KMS-11 (cell line): ENCODE measurements at regions not wholly inside any gene's neighbourhood (a gene's known extent, or its start where the extent isn't known, plus 50 kb on each side); places are given as distances from the start of the nearest gene placed in this dataset.

Source experiments
- H2AFZ ChIP-seq: fragments of 200-600 bp; sonication (generic); 2 replicates; pipeline ENCODE4 v1.6.1; 2016; ENCODE audit warnings: antibody characterized with exemption, mixed run types, low read depth
- H3K27ac ChIP-seq: fragments of 200-600 bp; sonication (generic); 2 replicates; pipeline ENCODE4 v1.6.1; 2016; ENCODE audit warnings: mild to moderate bottlenecking, mixed run types
- H3K27me3 ChIP-seq: fragments of 200-600 bp; sonication (generic); 2 replicates; pipeline ENCODE4 v1.6.1; 2017; ENCODE audit warnings: mild to moderate bottlenecking, low read depth, mixed run types, moderate library complexity; ENCODE audit not compliant: insufficient read depth
- H3K36me3 ChIP-seq: fragments of 200-600 bp; sonication (generic); 2 replicates; pipeline ENCODE4 v1.6.1; 2017; ENCODE audit warnings: mild to moderate bottlenecking, mixed run types; ENCODE audit not compliant: insufficient read depth
- H3K4me1 ChIP-seq: fragments of 200-600 bp; sonication (generic); 2 replicates; pipeline ENCODE4 v1.6.1; 2016; ENCODE audit warnings: mild to moderate bottlenecking, low read depth, mixed run types; ENCODE audit not compliant: poor library complexity, severe bottlenecking
- H3K4me2 ChIP-seq: fragments of 200-600 bp; sonication (generic); 2 replicates; pipeline ENCODE4 v1.7.0; 2016; ENCODE audit warnings: mild to moderate bottlenecking, mixed run types
- H3K4me3 ChIP-seq: fragments of 200-600 bp; sonication (generic); IDR thresholded peaks from 2 replicates; pipeline ENCODE4 v1.6.1; 2017; ENCODE audit warnings: low read depth, low read length, mixed read lengths; ENCODE audit not compliant: insufficient read depth
- H3K79me2 ChIP-seq: fragments of 200-600 bp; sonication (generic); 2 replicates; pipeline ENCODE4 v1.6.1; 2016; ENCODE audit warnings: low read depth, mixed run types; ENCODE audit not compliant: insufficient read depth
- H3K9ac ChIP-seq: fragments of 200-600 bp; sonication (generic); 2 replicates; pipeline ENCODE4 v1.6.1; 2016; ENCODE audit warnings: mild to moderate bottlenecking, mixed run types
- H4K20me1 ChIP-seq: fragments of 200-600 bp; sonication (generic); 2 replicates; pipeline ENCODE4 v1.6.1; 2016; ENCODE audit warnings: mild to moderate bottlenecking, mixed run types; ENCODE audit not compliant: insufficient read depth
- CTCF ChIP-seq: fragments of 200-600 bp; sonication (generic); conservative IDR thresholded peaks from 2 replicates; pipeline ENCODE4 v1.6.1; 2017; ENCODE audit warnings: low read depth, mild to moderate bottlenecking, antibody characterized with exemption, low read length, moderate library complexity, mixed read lengths

GRCh38 chr20:57876163-57876562, 166.3 kb upstream of the PMEPA1 start:
- no peak overlapping the region for H3K27ac ChIP-seq
- no peaks in the 10 kb centered on the region for H4K20me1 ChIP-seq
- no peaks in the 10 kb centered on the region for H3K4me1 ChIP-seq
- H3K9ac ChIP-seq = no peak overlapping the region
- H2AFZ ChIP-seq = no peak overlapping the region
- H3K4me2 ChIP-seq = no peak overlapping the region
- no peak overlapping the region for H3K4me3 ChIP-seq
- TF ChIP-seq CTCF = no peak
- no peaks in the 10 kb centered on the region for H3K79me2 ChIP-seq
- H3K36me3 ChIP-seq = no peaks in the 10 kb centered on the region
- peaks cover 18% of the 10 kb centered on the region for H3K27me3 ChIP-seq

- peaks cover 5% of the 10 kb centered on the region for H3K27me3 ChIP-seq
- H3K4me2 ChIP-seq = no peak overlapping the region
- H3K4me3 ChIP-seq = no peak overlapping the region
- no peaks in the 10 kb centered on the region for H3K79me2 ChIP-seq
- no peaks in the 10 kb centered on the region for H4K20me1 ChIP-seq
- no peaks in the 10 kb centered on the region for H3K36me3 ChIP-seq
- H3K4me1 ChIP-seq = no peaks in the 10 kb centered on the region
- H3K27ac ChIP-seq = no peak overlapping the region
- H3K9ac ChIP-seq = no peak overlapping the region
- no peak overlapping the region for H2AFZ ChIP-seq
- no peak for TF ChIP-seq CTCF
Observed at GRCh38 chr20:57874141-57874540, 164.3 kb upstream of the PMEPA1 start.

GRCh38 chr20:57872816-57873409, 163.1 kb upstream of the PMEPA1 start:
- Histone ChIP-seq H3K27me3 (peaks cover 5% of the 10 kb centered on the region), H3K27ac (no peak overlapping the region), H3K36me3 (no peaks in the 10 kb centered on the region), H3K9ac (no peak overlapping the region), H3K4me3 (no peak overlapping the region), H3K4me1 (no peaks in the 10 kb centered on the region), H4K20me1 (no peaks in the 10 kb centered on the region), H3K79me2 (no peaks in the 10 kb centered on the region), H2AFZ (no peak overlapping the region), H3K4me2 (no peak overlapping the region)
- no peak for TF ChIP-seq CTCF

GRCh38 chr20:57871237-57871632, 161.4 kb upstream of the PMEPA1 start:
- Histone ChIP-seq H3K4me2 (no peak overlapping the region), H3K36me3 (no peaks in the 10 kb centered on the region), H3K27ac (no peak overlapping the region), H3K4me1 (no peaks in the 10 kb centered on the region), H3K79me2 (no peaks in the 10 kb centered on the region), H3K4me3 (no peak overlapping the region), H3K9ac (no peak overlapping the region), H4K20me1 (no peaks in the 10 kb centered on the region), H3K27me3 (no peaks in the 10 kb centered on the region; the same call in 1 of the 2 replicates), H2AFZ (no peak overlapping the region)
- no peak for TF ChIP-seq CTCF
